ENCODE measurements at regions not wholly inside any gene's neighbourhood (a gene's known extent, or its start where the extent isn't known, plus 50 kb on each side); places are given as distances from the start of the nearest gene placed in this dataset.

- TF ChIP-seq, protein P1, sequence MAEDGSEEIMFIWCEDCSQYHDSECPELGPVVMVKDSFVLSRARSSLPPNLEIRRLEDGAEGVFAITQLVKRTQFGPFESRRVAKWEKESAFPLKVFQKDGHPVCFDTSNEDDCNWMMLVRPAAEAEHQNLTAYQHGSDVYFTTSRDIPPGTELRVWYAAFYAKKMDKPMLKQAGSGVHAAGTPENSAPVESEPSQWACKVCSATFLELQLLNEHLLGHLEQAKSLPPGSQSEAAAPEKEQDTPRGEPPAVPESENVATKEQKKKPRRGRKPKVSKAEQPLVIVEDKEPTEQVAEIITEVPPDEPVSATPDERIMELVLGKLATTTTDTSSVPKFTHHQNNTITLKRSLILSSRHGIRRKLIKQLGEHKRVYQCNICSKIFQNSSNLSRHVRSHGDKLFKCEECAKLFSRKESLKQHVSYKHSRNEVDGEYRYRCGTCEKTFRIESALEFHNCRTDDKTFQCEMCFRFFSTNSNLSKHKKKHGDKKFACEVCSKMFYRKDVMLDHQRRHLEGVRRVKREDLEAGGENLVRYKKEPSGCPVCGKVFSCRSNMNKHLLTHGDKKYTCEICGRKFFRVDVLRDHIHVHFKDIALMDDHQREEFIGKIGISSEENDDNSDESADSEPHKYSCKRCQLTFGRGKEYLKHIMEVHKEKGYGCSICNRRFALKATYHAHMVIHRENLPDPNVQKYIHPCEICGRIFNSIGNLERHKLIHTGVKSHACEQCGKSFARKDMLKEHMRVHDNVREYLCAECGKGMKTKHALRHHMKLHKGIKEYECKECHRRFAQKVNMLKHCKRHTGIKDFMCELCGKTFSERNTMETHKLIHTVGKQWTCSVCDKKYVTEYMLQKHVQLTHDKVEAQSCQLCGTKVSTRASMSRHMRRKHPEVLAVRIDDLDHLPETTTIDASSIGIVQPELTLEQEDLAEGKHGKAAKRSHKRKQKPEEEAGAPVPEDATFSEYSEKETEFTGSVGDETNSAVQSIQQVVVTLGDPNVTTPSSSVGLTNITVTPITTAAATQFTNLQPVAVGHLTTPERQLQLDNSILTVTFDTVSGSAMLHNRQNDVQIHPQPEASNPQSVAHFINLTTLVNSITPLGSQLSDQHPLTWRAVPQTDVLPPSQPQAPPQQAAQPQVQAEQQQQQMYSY (CRISPR knock-in tag; IDR thresholded peaks at IDR 0.05) = no peak
- TF ChIP-seq ELF3 (CRISPR knock-in tag; IDR thresholded peaks at IDR 0.05) = no peak
- TF ChIP-seq ZBTB7A (CRISPR knock-in tag; IDR thresholded peaks at IDR 0.05) = no peak
- no peak for TF ChIP-seq CTCF (CRISPR knock-in tag; IDR thresholded peaks at IDR 0.05)
- TF ChIP-seq, protein P2, sequence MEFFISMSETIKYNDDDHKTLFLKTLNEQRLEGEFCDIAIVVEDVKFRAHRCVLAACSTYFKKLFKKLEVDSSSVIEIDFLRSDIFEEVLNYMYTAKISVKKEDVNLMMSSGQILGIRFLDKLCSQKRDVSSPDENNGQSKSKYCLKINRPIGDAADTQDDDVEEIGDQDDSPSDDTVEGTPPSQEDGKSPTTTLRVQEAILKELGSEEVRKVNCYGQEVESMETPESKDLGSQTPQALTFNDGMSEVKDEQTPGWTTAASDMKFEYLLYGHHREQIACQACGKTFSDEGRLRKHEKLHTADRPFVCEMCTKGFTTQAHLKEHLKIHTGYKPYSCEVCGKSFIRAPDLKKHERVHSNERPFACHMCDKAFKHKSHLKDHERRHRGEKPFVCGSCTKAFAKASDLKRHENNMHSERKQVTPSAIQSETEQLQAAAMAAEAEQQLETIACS (CRISPR knock-in tag; IDR thresholded peaks at IDR 0.05) = no peak
- TF ChIP-seq ZNF292 (CRISPR knock-in tag; IDR thresholded peaks at IDR 0.05; ENCODE audit: borderline replicate concordance, low read depth) = no peak
- no peak for TF ChIP-seq EED (CRISPR knock-in tag; IDR thresholded peaks at IDR 0.05)
- TF ChIP-seq, protein P3, sequence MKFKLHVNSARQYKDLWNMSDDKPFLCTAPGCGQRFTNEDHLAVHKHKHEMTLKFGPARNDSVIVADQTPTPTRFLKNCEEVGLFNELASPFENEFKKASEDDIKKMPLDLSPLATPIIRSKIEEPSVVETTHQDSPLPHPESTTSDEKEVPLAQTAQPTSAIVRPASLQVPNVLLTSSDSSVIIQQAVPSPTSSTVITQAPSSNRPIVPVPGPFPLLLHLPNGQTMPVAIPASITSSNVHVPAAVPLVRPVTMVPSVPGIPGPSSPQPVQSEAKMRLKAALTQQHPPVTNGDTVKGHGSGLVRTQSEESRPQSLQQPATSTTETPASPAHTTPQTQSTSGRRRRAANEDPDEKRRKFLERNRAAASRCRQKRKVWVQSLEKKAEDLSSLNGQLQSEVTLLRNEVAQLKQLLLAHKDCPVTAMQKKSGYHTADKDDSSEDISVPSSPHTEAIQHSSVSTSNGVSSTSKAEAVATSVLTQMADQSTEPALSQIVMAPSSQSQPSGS (CRISPR knock-in tag; IDR thresholded peaks at IDR 0.05) = no peak
- TF ChIP-seq ZNF572 (CRISPR knock-in tag; IDR thresholded peaks at IDR 0.05) = no peak
- no peak for TF ChIP-seq ZNF230 (CRISPR knock-in tag; IDR thresholded peaks at IDR 0.05)
- TF ChIP-seq ZNF263 (CRISPR knock-in tag; IDR thresholded peaks at IDR 0.05) = no peak
Measured at GRCh38 chr4:148747721-148748268, 305.6 kb upstream of the NR3C2 start.

All from HepG2 (cell line).